ENCODE measurements at regions not wholly inside any gene's neighbourhood (a gene's known extent, or its start where the extent isn't known, plus 50 kb on each side); places are given as distances from the start of the nearest gene placed in this dataset.

- no peak overlapping the region for H3K4me3 Mint-ChIP-seq
- peaks cover 2% of the 10 kb centered on the region for H3K36me3 Mint-ChIP-seq (ENCODE audit: insufficient read depth)
- ATAC-seq, result no peak
- peaks cover 50% of the 10 kb centered on the region for H3K4me1 Mint-ChIP-seq (ENCODE audit: low read depth)
- DNase-seq, result no peak
- H3K9me3 Mint-ChIP-seq, result no peaks in the 10 kb centered on the region
- H3K27me3 Mint-ChIP-seq (ENCODE audit: low read depth), result no peaks in the 10 kb centered on the region
These were observed 51.5 kb upstream of the MGAT5 start for GRCh38 chr2:134202371-134202770.

- Mint-ChIP-seq H3K4me3 (no peak overlapping the region), H3K27me3 (ENCODE audit: low read depth) (no peaks in the 10 kb centered on the region), H3K9me3 (no peaks in the 10 kb centered on the region), H3K4me1 (ENCODE audit: low read depth) (peaks cover 48% of the 10 kb centered on the region), H3K36me3 (ENCODE audit: insufficient read depth) (peaks cover 2% of the 10 kb centered on the region)
- DNase-seq, result no peak
- no peak for ATAC-seq
These were observed 50.7 kb upstream of the MGAT5 start for GRCh38 chr2:134203175-134203574.

Measured in activated T-cell treated with anti-CD3 and anti-CD28 coated beads, Interleukin-2, amount 50 U/mL, for 4 hours (primary cell).